Endodermal cell (in vitro differentiated cells): ENCODE measurements at regions not wholly inside any gene's neighbourhood (a gene's known extent, or its start where the extent isn't known, plus 50 kb on each side); places are given as distances from the start of the nearest gene placed in this dataset.

Source experiments
- DNase-seq: peaks from one replicate; pipeline ENCODE4 v3.0.0-alpha.2; 2017
- H3K27ac ChIP-seq: 2 replicates; pipeline ENCODE4 v1.5.1; 2013; ENCODE audit warnings: mild to moderate bottlenecking, low read depth, low read length, moderate library complexity
- H3K27me3 ChIP-seq: 2 replicates; pipeline ENCODE4 v1.6.1; 2013; ENCODE audit warnings: mild to moderate bottlenecking, low read length, moderate library complexity; ENCODE audit not compliant: insufficient read depth, control insufficient read depth, poor library complexity, severe bottlenecking
- H3K36me3 ChIP-seq: 2 replicates; pipeline ENCODE4 v1.7.0; 2013; ENCODE audit warnings: mild to moderate bottlenecking, low read length, moderate library complexity; ENCODE audit not compliant: control insufficient read depth, insufficient read depth
- H3K4me1 ChIP-seq: one replicate; pipeline ENCODE4 v1.7.0; 2013; ENCODE audit warnings: low read length; ENCODE audit not compliant: control insufficient read depth, insufficient read depth
- H3K4me3 ChIP-seq: 2 replicates; pipeline ENCODE4 v1.5.1; 2013; ENCODE audit warnings: mild to moderate bottlenecking, low read length, moderate library complexity
- H3K9ac ChIP-seq: 2 replicates; pipeline ENCODE4 v1.6.1; 2013; ENCODE audit warnings: mild to moderate bottlenecking, low read length, moderate library complexity; ENCODE audit not compliant: poor library complexity, severe bottlenecking; ENCODE audit errors: extremely low read depth
- H3K9me3 ChIP-seq: 2 replicates; pipeline ENCODE4 v1.6.1; 2013; ENCODE audit warnings: mild to moderate bottlenecking, low read length, moderate library complexity; ENCODE audit not compliant: control insufficient read depth
- H3K27ac Mint-ChIP-seq: 2 replicates; pipeline ENCODE4 v1.8.0; 2020; ENCODE audit warnings: mixed read lengths
- H3K27me3 Mint-ChIP-seq: 2 replicates; pipeline ENCODE4 v1.8.0; 2021; ENCODE audit warnings: mild to moderate bottlenecking, mixed read lengths; ENCODE audit not compliant: insufficient read depth
- H3K36me3 Mint-ChIP-seq: 2 replicates; pipeline ENCODE4 v1.8.0; 2020; ENCODE audit warnings: low read depth, mixed read lengths
- H3K4me1 Mint-ChIP-seq: 2 replicates; pipeline ENCODE4 v1.8.0; 2020; ENCODE audit warnings: mixed read lengths
- H3K4me3 Mint-ChIP-seq: 2 replicates; pipeline ENCODE4 v1.8.0; 2020; ENCODE audit warnings: mild to moderate bottlenecking, moderate library complexity, mixed read lengths
- H3K9me3 Mint-ChIP-seq: 2 replicates; pipeline ENCODE4 v1.8.0; 2020; ENCODE audit warnings: mild to moderate bottlenecking, mixed read lengths
- WGBS, 2 experiments: methylation state at CpG; one replicate each; pipeline versions ENCODE4 v1.1.5 to v1.1.7; 2013; ENCODE audit warnings: missing lambda C conversion rate in 2 of 2, mixed read lengths in 1 of 2; ENCODE audit not compliant: insufficient coverage in 1 of 2, insufficient read length in 1 of 2; 5-methylcytosine and 5-hydroxymethylcytosine counted together
- TF ChIP-seq, protein P1 (sequence below): fragments of 200-600 bp; sonication (generic); conservative IDR thresholded peaks from 2 replicates; pipeline ENCODE4 v1.5.0; 2021; ENCODE audit warnings: antibody characterized with exemption, mild to moderate bottlenecking

DNA sequence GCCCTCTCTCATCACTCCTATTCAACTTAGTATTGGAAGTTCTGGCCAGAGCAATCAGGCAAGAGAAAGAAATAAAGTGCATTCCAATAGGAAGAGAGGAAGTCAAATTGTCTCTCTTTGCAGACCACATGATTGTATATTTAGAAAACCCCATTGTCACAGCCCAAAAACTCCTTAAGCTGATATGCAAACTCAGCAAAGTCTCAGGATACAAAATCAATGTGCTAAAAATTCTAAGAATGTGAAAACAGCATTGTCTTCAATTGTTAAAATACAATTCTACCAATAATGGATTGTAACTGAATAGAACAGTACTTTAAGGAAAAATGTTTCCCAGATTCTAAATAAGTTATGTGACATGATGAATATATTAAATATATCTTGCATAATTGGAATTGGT, 2269.2 kb upstream of the PCDH20 start:
- Histone ChIP-seq H3K9ac (no peak overlapping the region), H3K27ac (no peak overlapping the region), H3K36me3 (no peaks in the 10 kb centered on the region), H3K27me3 (no peaks in the 10 kb centered on the region), H3K4me1 (no peaks in the 10 kb centered on the region), H3K4me3 (no peak overlapping the region), H3K9me3 (peaks cover 14% of the 10 kb centered on the region)
- no peak overlapping the region for H3K4me3 Mint-ChIP-seq
- H3K36me3 Mint-ChIP-seq, result no peaks in the 10 kb centered on the region
- H3K9me3 Mint-ChIP-seq, result peaks cover 16% of the 10 kb centered on the region
- H3K4me1 Mint-ChIP-seq, result peaks cover 9% of the 10 kb centered on the region
- TF ChIP-seq, protein P1, sequence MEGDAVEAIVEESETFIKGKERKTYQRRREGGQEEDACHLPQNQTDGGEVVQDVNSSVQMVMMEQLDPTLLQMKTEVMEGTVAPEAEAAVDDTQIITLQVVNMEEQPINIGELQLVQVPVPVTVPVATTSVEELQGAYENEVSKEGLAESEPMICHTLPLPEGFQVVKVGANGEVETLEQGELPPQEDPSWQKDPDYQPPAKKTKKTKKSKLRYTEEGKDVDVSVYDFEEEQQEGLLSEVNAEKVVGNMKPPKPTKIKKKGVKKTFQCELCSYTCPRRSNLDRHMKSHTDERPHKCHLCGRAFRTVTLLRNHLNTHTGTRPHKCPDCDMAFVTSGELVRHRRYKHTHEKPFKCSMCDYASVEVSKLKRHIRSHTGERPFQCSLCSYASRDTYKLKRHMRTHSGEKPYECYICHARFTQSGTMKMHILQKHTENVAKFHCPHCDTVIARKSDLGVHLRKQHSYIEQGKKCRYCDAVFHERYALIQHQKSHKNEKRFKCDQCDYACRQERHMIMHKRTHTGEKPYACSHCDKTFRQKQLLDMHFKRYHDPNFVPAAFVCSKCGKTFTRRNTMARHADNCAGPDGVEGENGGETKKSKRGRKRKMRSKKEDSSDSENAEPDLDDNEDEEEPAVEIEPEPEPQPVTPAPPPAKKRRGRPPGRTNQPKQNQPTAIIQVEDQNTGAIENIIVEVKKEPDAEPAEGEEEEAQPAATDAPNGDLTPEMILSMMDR, result no peak
- H3K27me3 Mint-ChIP-seq, result no peaks in the 10 kb centered on the region
- DNase-seq, result no peak
- no peak overlapping the region for H3K27ac Mint-ChIP-seq

DNA sequence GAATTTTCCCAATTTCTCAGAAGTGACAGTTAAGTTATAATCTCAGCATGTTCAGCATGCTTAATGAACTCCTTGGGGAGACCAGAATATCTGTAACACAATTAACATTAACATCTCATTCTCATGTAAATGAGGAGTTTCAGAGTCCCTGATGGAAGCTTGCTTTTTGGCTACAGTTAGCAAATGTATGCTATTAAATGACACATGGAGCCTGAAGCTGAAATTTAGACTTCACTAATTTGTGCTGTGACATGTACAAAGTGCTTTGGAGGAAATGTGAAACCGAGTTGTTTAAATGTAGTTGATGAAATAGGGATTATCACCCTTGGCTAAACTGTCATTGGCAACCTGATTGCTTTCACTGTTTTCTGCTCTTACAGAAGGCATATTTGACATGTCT, 2265.1 kb upstream of the PCDH20 start:
- Histone ChIP-seq H3K27me3 (no peaks in the 10 kb centered on the region), H3K9ac (no peak overlapping the region), H3K4me1 (no peaks in the 10 kb centered on the region), H3K4me3 (no peak overlapping the region), H3K27ac (no peak overlapping the region), H3K9me3 (peaks cover 14% of the 10 kb centered on the region), H3K36me3 (no peaks in the 10 kb centered on the region)
- H3K4me1 Mint-ChIP-seq, result peaks cover 9% of the 10 kb centered on the region
- 3% methylated on average over 1 of the region's 1 CpG; no CpG with 5 or more reads in 1 of the 2 experiments for WGBS, 2 experiments
- H3K4me3 Mint-ChIP-seq, result no peak overlapping the region
- H3K27me3 Mint-ChIP-seq, result no peaks in the 10 kb centered on the region
- no peak overlapping the region for H3K27ac Mint-ChIP-seq
- TF ChIP-seq, protein P1, result no peak
- H3K9me3 Mint-ChIP-seq, result peaks cover 16% of the 10 kb centered on the region
- H3K36me3 Mint-ChIP-seq, result no peaks in the 10 kb centered on the region
- no peak for DNase-seq

DNA sequence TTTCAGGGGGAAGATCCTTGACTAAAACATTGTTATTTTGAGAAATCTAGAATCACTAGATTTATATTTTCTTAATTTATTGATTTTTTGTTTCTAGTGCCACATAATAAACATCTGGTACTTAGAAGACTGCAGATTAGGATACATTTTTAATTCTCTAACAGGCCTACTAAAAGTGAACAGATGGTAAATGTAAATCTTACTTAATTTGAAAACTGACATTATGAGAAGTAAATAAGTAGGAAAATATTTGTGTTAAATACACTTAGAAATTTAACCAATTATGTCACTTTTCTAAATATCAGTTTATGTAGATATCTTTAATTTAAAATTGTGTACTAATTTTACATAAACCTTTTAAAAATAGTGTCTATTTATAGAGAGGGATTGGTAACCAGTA, 2255.6 kb upstream of the PCDH20 start:
- H3K4me1 ChIP-seq, result no peaks in the 10 kb centered on the region
- Mint-ChIP-seq H3K27me3 (no peaks in the 10 kb centered on the region), H3K9me3 (no peaks in the 10 kb centered on the region), H3K36me3 (no peaks in the 10 kb centered on the region), H3K27ac (no peak overlapping the region), H3K4me1 (no peaks in the 10 kb centered on the region), H3K4me3 (no peak overlapping the region)
- no peaks in the 10 kb centered on the region for H3K9me3 ChIP-seq
- TF ChIP-seq, protein P1, result no peak
- no peak for DNase-seq
- no peak overlapping the region for H3K9ac ChIP-seq
- H3K27me3 ChIP-seq, result no peaks in the 10 kb centered on the region
- H3K36me3 ChIP-seq, result no peaks in the 10 kb centered on the region
- H3K4me3 ChIP-seq, result no peak overlapping the region
- H3K27ac ChIP-seq, result no peak overlapping the region
